Esophagus squamous epithelium (tissue), 4 donors: ENCODE measurements at regions not wholly inside any gene's neighbourhood (a gene's known extent, or its start where the extent isn't known, plus 50 kb on each side); places are given as distances from the start of the nearest gene placed in this dataset.

ENCODE experiments used
- CTCF ChIP-seq, 6 experiments: fragments of 450-650 bp in 4 of 6; fragments of 200-600 bp in 2 of 6; sonication (generic) in 2 of 6; IDR thresholded peaks; one replicate each; pipeline ENCODE4 v1.5.1; 2016 to 2019; ENCODE audit warnings: antibody characterized with exemption in 6 of 6, mild to moderate bottlenecking in 4 of 6, moderate library complexity in 4 of 6
- POLR2A ChIP-seq, 4 donors: fragments of 450-650 bp; IDR thresholded peaks; one replicate each; pipeline ENCODE4 v1.6.1; 2017; ENCODE audit warnings: antibody characterized with exemption in 4 of 4, mild to moderate bottlenecking in 4 of 4, moderate library complexity in 3 of 4

- TF ChIP-seq CTCF (IDR thresholded peaks at IDR 0.05) (no peak), POLR2A (IDR thresholded peaks at IDR 0.05) (no peak)
Measured at GRCh38 chr12:115802767-115803166, 474.7 kb downstream of the MED13L start.
